H1 (cell line): ENCODE measurements at regions not wholly inside any gene's neighbourhood (a gene's known extent, or its start where the extent isn't known, plus 50 kb on each side); places are given as distances from the start of the nearest gene placed in this dataset.

Experiments used
- BCL11A ChIP-seq, 2 experiments: IDR thresholded peaks; one replicate each; pipeline ENCODE4 v1.6.1; 2011; ENCODE audit warnings: low read depth in 2 of 2, low read length in 2 of 2, mild to moderate bottlenecking in 2 of 2
- RFX5 ChIP-seq: IDR thresholded peaks from 2 replicates; pipeline ENCODE4 v1.6.1; 2011; ENCODE audit warnings: low read depth, low read length, improper control_type of control experiment, borderline replicate concordance
- SIRT6 ChIP-seq: IDR thresholded peaks from one replicate; pipeline ENCODE4 v1.7.1; 2012; ENCODE audit warnings: low read length, inconsistent platforms
- TAF1 ChIP-seq: IDR thresholded peaks from 2 replicates; pipeline ENCODE4 v1.6.1; 2011; ENCODE audit warnings: mild to moderate bottlenecking, low read depth, low read length
- TF ChIP-seq, protein P1 (sequence below): IDR thresholded peaks from 2 replicates; pipeline ENCODE4 v1.6.1; 2011; ENCODE audit warnings: low read depth, mild to moderate bottlenecking, low read length; ENCODE audit not compliant: insufficient read depth

- TF ChIP-seq SIRT6 (no peak), TAF1 (no peak), BCL11A (IDR thresholded peaks at IDR 0.05; ENCODE audit: low read depth in 2 of 2, low read length in 2 of 2) (no peak), RFX5 (no peak)
- TF ChIP-seq, protein P1, sequence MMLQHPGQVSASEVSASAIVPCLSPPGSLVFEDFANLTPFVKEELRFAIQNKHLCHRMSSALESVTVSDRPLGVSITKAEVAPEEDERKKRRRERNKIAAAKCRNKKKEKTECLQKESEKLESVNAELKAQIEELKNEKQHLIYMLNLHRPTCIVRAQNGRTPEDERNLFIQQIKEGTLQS = no peak
- TF ChIP-seq, all 59 proteins: peak for 0
Observed at GRCh38 chr14:42750771-42751170, 1144.1 kb downstream of the LRFN5 start (continued).
